ENCODE measurements at regions not wholly inside any gene's neighbourhood (a gene's known extent, or its start where the extent isn't known, plus 50 kb on each side); places are given as distances from the start of the nearest gene placed in this dataset.

DNA sequence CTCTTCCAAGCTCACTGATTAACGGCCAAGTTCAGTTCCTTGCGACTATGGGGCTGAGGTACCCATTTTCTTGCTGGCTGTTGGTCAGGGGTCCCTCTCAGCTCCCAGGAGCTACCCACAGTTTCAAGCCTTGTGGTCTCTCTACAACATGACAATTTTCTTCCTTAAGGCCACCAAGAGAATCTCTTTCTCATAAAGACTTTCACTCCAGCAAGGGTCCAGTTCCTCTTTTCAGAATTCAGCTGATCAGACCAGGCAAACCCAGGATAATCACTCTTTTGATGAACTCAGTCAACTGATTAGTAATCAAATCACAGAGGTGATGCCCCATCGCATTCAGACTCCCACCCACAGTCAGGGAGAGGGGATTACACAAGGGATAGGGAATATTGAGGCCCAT is 129.7 kb downstream of the IRS1 start:
- H3K9ac ChIP-seq, result no peak overlapping the region
- WGBS, 2 experiments (ENCODE audit: low coverage in 1 of 2, low lambda C conversion rate in 2 of 2, missing lambda C conversion rate in 2 of 2), result 94 to 97% methylated on average over 3 of the region's 3 CpGs
- H3K4me2 ChIP-seq (ENCODE audit: unreplicated experiment), result no peak overlapping the region
- peaks cover 17% of the 10 kb centered on the region for H3K4me1 ChIP-seq (ENCODE audit: insufficient read depth)
- no peaks in the 10 kb centered on the region for H4K20me1 ChIP-seq (ENCODE audit: insufficient read depth)
- no peak overlapping the region for H3K4me3 ChIP-seq
- no peaks in the 10 kb centered on the region for H3K9me2 ChIP-seq (ENCODE audit: insufficient read depth)
- H3K79me2 ChIP-seq (ENCODE audit: insufficient read depth), result no peaks in the 10 kb centered on the region
- no peak overlapping the region for H3K27ac ChIP-seq
- no peaks in the 10 kb centered on the region for H3K9me3 ChIP-seq (ENCODE audit: low read depth)
- in situ Hi-C loops (cut with MboI), result no loop called here
- no peak for DNase-seq
- no peaks in the 10 kb centered on the region for H3K36me3 ChIP-seq (ENCODE audit: low read depth)
- H2AFZ ChIP-seq, result no peak overlapping the region
- no peak for TF ChIP-seq EZH2phosphoT487 (IDR thresholded peaks at IDR 0.05; ENCODE audit: insufficient read depth, low read depth)
- TF ChIP-seq EZH2 (IDR thresholded peaks at IDR 0.05; ENCODE audit: insufficient read depth, poor library complexity, severe bottlenecking), result no peak
- no peaks in the 10 kb centered on the region for H3K27me3 ChIP-seq (replicated peaks; ENCODE audit: insufficient read depth)
- peaks cover 11% of the 10 kb centered on the region for H3F3A ChIP-seq (ENCODE audit: insufficient read depth)

DNA sequence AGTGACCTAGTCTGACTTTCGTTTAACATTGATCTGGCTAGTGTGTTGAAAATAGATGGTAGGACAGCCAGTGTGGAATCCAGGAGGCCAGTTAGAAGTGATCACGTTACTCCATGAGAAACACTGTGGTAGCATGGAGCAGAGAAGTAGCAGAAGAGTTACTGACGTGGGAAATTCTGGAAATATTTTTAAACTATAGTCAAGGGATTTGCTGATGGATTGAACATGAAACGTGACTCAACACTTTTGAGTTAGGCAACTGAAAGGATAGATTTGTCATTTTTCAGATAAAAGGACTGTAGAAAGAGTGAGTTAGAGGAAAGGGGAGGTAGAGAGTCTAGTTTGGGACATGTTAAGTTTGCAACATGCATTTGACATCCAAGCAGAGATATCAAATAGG is 130.4 kb downstream of the IRS1 start:
- in situ Hi-C loops (cut with MboI), result no loop called here
- no peak overlapping the region for H3K9ac ChIP-seq
- H3K4me3 ChIP-seq, result no peak overlapping the region
- H3K79me2 ChIP-seq (ENCODE audit: insufficient read depth), result no peaks in the 10 kb centered on the region
- no peak for TF ChIP-seq EZH2phosphoT487 (IDR thresholded peaks at IDR 0.05; ENCODE audit: insufficient read depth, low read depth)
- no peak for TF ChIP-seq EZH2 (IDR thresholded peaks at IDR 0.05; ENCODE audit: insufficient read depth, poor library complexity, severe bottlenecking)
- H3K4me2 ChIP-seq (ENCODE audit: unreplicated experiment), result no peak overlapping the region
- no peaks in the 10 kb centered on the region for H4K20me1 ChIP-seq (ENCODE audit: insufficient read depth)
- no peak overlapping the region for H3K27ac ChIP-seq
- no peaks in the 10 kb centered on the region for H3K27me3 ChIP-seq (replicated peaks; ENCODE audit: insufficient read depth)
- 87 to 89% methylated on average over 4 of the region's 4 CpGs for WGBS, 2 experiments (ENCODE audit: low coverage in 1 of 2, low lambda C conversion rate in 2 of 2, missing lambda C conversion rate in 2 of 2)
- peaks cover 11% of the 10 kb centered on the region for H3F3A ChIP-seq (ENCODE audit: insufficient read depth)
- no peaks in the 10 kb centered on the region for H3K9me2 ChIP-seq (ENCODE audit: insufficient read depth)
- H3K9me3 ChIP-seq (ENCODE audit: low read depth), result no peaks in the 10 kb centered on the region
- H2AFZ ChIP-seq, result no peak overlapping the region
- H3K4me1 ChIP-seq (ENCODE audit: insufficient read depth), result peaks cover 17% of the 10 kb centered on the region
- no peak for DNase-seq
- no peaks in the 10 kb centered on the region for H3K36me3 ChIP-seq (ENCODE audit: low read depth)

DNA sequence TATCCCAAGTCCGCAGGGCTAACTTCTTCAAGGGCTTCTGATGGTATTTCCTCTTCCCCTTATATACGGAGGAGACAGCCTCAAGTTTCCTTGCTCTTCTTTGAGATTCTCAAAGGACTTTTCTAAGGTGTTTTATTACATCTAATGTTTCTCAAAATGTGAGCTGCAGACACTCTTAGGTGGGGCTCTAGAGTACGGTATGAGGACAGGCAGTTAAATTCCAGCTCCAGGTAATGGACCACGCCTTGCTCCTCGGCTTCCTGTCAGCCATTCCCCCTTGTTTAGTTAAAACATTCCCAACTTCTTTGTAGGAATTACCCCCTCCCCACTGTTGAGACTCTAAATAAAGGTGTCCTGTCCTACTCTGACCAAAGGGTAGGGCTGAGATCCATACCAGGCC is 131.9 kb downstream of the IRS1 start:
- no peak overlapping the region for H2AFZ ChIP-seq
- H3F3A ChIP-seq (ENCODE audit: insufficient read depth), result peaks cover 6% of the 10 kb centered on the region
- WGBS, 2 experiments (ENCODE audit: low coverage in 1 of 2, low lambda C conversion rate in 2 of 2, missing lambda C conversion rate in 2 of 2), result 69 to 72% methylated on average over 5 of the region's 5 CpGs
- H3K9me3 ChIP-seq (ENCODE audit: low read depth), result no peaks in the 10 kb centered on the region
- H3K9ac ChIP-seq, result no peak overlapping the region
- H3K36me3 ChIP-seq (ENCODE audit: low read depth), result no peaks in the 10 kb centered on the region
- DNase-seq, result no peak
- H3K27ac ChIP-seq, result no peak overlapping the region
- no peaks in the 10 kb centered on the region for H4K20me1 ChIP-seq (ENCODE audit: insufficient read depth)
- H3K9me2 ChIP-seq (ENCODE audit: insufficient read depth), result no peaks in the 10 kb centered on the region
- H3K79me2 ChIP-seq (ENCODE audit: insufficient read depth), result no peaks in the 10 kb centered on the region
- peaks cover 2% of the 10 kb centered on the region for H3K4me1 ChIP-seq (ENCODE audit: insufficient read depth)
- in situ Hi-C loops (cut with MboI), result no loop called here
- H3K27me3 ChIP-seq (replicated peaks; ENCODE audit: insufficient read depth), result no peaks in the 10 kb centered on the region
- no peak overlapping the region for H3K4me2 ChIP-seq (ENCODE audit: unreplicated experiment)
- H3K4me3 ChIP-seq, result no peak overlapping the region
- TF ChIP-seq EZH2 (IDR thresholded peaks at IDR 0.05; ENCODE audit: insufficient read depth, poor library complexity, severe bottlenecking) (no peak), EZH2phosphoT487 (IDR thresholded peaks at IDR 0.05; ENCODE audit: insufficient read depth, low read depth) (no peak)

DNA sequence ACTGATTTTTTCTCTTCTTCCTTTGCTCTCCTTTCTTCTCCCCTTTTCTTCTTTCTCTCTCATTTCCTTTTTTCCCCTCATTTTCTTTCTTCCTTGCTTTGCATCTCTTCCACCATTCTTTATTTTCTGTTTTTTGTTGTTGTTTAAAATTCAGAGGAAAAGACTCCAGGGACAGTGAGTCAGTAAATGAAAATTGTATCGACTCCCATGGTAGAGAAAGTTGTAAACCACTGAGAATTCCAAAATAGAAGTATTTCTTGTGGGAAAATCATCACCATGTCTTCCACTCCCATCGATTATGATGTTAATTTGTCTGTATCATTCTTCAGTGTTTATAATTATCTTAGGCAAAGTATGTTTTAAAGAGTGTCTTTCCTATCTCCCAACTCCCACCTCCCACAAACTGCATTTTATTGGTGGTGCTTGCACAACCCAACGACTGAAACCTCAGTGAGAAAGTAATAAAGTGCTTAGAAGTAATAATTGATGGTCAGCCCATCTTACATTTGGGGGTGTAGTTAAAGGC is 134.3 kb downstream of the IRS1 start:
- peaks cover 18% of the 10 kb centered on the region for H3K4me1 ChIP-seq (ENCODE audit: insufficient read depth)
- no peaks in the 10 kb centered on the region for H4K20me1 ChIP-seq (ENCODE audit: insufficient read depth)
- 81 to 85% methylated on average over 3 of the region's 3 CpGs for WGBS, 2 experiments (ENCODE audit: low coverage in 1 of 2, low lambda C conversion rate in 2 of 2, missing lambda C conversion rate in 2 of 2)
- no peak for DNase-seq
- no peaks in the 10 kb centered on the region for H3K9me3 ChIP-seq (ENCODE audit: low read depth)
- H3K27ac ChIP-seq, result no peak overlapping the region
- no peak overlapping the region for H3K4me3 ChIP-seq
- in situ Hi-C loops (cut with MboI), result no loop called here
- H3K9me2 ChIP-seq (ENCODE audit: insufficient read depth), result no peaks in the 10 kb centered on the region
- H2AFZ ChIP-seq, result no peak overlapping the region
- no peak overlapping the region for H3K4me2 ChIP-seq (ENCODE audit: unreplicated experiment)
- H3K79me2 ChIP-seq (ENCODE audit: insufficient read depth), result no peaks in the 10 kb centered on the region
- no peaks in the 10 kb centered on the region for H3K36me3 ChIP-seq (ENCODE audit: low read depth)
- no peak overlapping the region for H3K9ac ChIP-seq
- H3F3A ChIP-seq (ENCODE audit: insufficient read depth), result peaks cover 10% of the 10 kb centered on the region
- no peaks in the 10 kb centered on the region for H3K27me3 ChIP-seq (replicated peaks; ENCODE audit: insufficient read depth)
- TF ChIP-seq EZH2phosphoT487 (IDR thresholded peaks at IDR 0.05; ENCODE audit: insufficient read depth, low read depth), result no peak
- TF ChIP-seq EZH2 (IDR thresholded peaks at IDR 0.05; ENCODE audit: insufficient read depth, poor library complexity, severe bottlenecking), result no peak

DNA sequence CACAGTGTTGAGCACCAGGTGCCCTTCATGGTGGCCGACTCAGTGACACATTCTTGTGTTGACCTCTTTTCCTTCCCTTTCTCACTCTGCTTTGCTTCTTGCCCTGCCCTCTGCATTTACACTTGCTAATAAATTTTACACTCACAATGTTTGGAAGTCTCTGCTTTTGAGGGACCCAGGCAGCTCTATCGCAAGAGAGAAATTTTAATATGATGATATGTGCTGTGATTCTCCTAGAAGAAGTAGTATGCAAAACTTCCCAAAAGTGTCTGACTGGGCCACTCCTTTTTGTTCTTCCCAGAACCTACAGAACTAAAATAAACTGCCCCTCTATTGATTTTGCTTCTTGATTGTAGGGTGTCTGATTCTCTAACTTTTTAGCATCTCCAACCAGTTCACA is 135.0 kb downstream of the IRS1 start:
- in situ Hi-C loops (cut with MboI), result no loop called here
- Histone ChIP-seq H3K4me2 (ENCODE audit: unreplicated experiment) (no peak overlapping the region), H3F3A (ENCODE audit: insufficient read depth) (peaks cover 15% of the 10 kb centered on the region), H3K27ac (no peak overlapping the region), H3K27me3 (replicated peaks; ENCODE audit: insufficient read depth) (no peaks in the 10 kb centered on the region), H3K4me3 (no peak overlapping the region), H3K9ac (no peak overlapping the region), H3K9me2 (ENCODE audit: insufficient read depth) (no peaks in the 10 kb centered on the region), H2AFZ (no peak overlapping the region), H4K20me1 (ENCODE audit: insufficient read depth) (no peaks in the 10 kb centered on the region), H3K79me2 (ENCODE audit: insufficient read depth) (no peaks in the 10 kb centered on the region), H3K4me1 (ENCODE audit: insufficient read depth) (peaks cover 24% of the 10 kb centered on the region), H3K36me3 (ENCODE audit: low read depth) (no peaks in the 10 kb centered on the region), H3K9me3 (ENCODE audit: low read depth) (no peaks in the 10 kb centered on the region)
- TF ChIP-seq EZH2phosphoT487 (IDR thresholded peaks at IDR 0.05; ENCODE audit: insufficient read depth, low read depth) (no peak), EZH2 (IDR thresholded peaks at IDR 0.05; ENCODE audit: insufficient read depth, poor library complexity, severe bottlenecking) (no peak)
- 97 to 100% methylated on average over 2 of the region's 2 CpGs for WGBS, 2 experiments (ENCODE audit: low coverage in 1 of 2, low lambda C conversion rate in 2 of 2, missing lambda C conversion rate in 2 of 2)
- DNase-seq, result no peak

All from GM23248 (cell line).